GM12872 (cell line): ENCODE measurements at regions not wholly inside any gene's neighbourhood (a gene's known extent, or its start where the extent isn't known, plus 50 kb on each side); places are given as distances from the start of the nearest gene placed in this dataset.

Source experiments
- CTCF ChIP-seq: IDR thresholded peaks from 3 replicates; pipeline ENCODE4 v1.5.1; 2011; ENCODE audit warnings: low read depth, mild to moderate bottlenecking, low read length, moderate library complexity; ENCODE audit not compliant: insufficient read depth

GRCh38 chr12:126747530-126748149 is 1519.3 kb upstream of the TMEM132C start:
- TF ChIP-seq CTCF = peak; percentile 83

GRCh38 chr12:126752021-126752420 is 1514.9 kb upstream of the TMEM132C start:
- TF ChIP-seq CTCF = no peak

- TF ChIP-seq CTCF = no peak
Measured at GRCh38 chr12:126757326-126757725, 1509.6 kb upstream of the TMEM132C start.

GRCh38 chr12:126760092-126760491 is 1506.9 kb upstream of the TMEM132C start:
- TF ChIP-seq CTCF = no peak

- TF ChIP-seq CTCF = no peak
Measured at GRCh38 chr12:126761420-126761819, 1505.5 kb upstream of the TMEM132C start.

- TF ChIP-seq CTCF = no peak
Measured at GRCh38 chr12:126762150-126762549, 1504.8 kb upstream of the TMEM132C start.

- TF ChIP-seq CTCF = no peak
Measured at GRCh38 chr12:126763359-126763758, 1503.6 kb upstream of the TMEM132C start.
